Medulla oblongata (tissue), 1 donor: ENCODE measurements at regions not wholly inside any gene's neighbourhood (a gene's known extent, or its start where the extent isn't known, plus 50 kb on each side); places are given as distances from the start of the nearest gene placed in this dataset.
"Not testable (repeated sequence)": the region's sequence is repeated elsewhere in the genome, so short reads cannot be mapped to it uniquely, and the experiment has no call there.

ENCODE experiments used
- DNase-seq: peaks from one replicate; pipeline ENCODE4 v3.0.0-alpha.2; 2015; ENCODE audit errors: extremely low spot score

DNA sequence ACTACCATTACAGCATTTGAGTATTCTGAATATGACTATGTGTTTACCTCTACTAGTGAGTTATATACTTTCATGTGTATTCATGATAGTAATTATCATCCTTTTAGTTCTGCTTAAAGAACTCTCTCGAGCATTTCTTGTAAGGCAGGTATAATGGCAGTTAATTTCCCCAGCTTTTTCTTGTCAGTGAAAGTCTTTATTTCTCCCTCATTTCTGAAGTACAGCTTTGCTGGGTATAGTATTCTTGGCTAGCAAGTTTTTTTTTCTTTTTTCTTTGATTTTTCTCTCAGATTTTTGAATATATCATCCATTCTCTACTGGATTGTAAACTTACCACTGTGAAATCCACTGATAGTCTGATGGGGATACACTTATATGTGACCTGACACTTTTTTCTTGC, 165.9 kb upstream of the ARHGAP5 start:
- no peak for DNase-seq

DNA sequence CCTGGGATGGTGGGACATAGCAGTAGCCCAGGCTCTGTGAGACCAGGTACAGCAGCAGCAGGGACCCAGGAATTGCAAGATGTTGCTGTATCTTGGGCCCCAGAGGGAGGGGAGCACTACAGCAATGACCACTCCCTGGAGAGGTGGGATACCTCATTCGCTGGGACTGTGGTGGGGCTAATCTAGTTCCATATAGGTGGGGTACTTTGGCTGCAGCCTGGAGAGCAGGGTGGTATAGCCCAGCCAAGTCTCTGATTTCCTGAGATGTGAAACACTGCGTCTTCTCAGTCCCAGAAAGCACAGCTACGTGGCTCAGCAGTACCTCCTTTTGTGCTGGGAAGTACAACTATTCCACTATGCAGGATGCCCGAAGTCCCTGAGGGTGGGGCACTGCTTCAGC, 163.7 kb upstream of the ARHGAP5 start:
- no peak for DNase-seq

DNA sequence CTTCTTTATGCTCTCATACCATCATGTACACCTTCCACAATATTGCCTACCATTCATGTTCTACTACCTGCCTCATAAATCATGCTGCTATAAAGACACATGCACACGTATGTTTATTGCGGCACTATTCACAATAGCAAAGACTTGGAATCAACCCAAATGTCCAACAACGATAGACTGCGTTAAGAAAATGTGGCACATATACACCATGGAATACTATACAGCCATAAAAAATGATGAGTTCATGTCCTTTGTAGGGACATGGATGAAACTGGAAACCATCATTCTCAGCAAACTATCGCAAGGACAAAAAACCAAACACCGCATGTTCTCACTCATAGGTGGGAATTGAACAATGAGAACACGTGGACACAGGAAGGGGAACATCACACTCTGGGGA, 158.8 kb upstream of the ARHGAP5 start:
- DNase-seq = not testable (repeated sequence)

DNA sequence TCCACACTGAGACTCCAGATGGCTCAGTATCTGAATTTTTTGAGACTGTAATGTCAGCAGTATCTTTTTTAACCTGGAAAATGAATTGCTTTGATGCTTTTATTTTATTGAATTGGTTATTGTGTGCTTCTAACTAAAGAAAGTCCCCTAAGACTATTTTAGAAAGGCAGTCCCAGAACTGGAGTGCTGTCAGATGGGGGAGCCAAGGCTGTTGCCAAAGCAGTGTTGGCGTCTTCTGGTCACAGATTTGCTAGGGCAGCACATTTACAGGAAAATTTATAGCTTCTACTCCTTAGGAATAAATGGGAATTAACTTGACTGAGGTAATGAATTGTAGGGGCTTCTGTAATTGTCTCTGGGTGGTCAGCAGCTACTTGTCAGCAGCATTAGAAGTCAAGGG, 157.1 kb upstream of the ARHGAP5 start:
- no peak for DNase-seq

DNA sequence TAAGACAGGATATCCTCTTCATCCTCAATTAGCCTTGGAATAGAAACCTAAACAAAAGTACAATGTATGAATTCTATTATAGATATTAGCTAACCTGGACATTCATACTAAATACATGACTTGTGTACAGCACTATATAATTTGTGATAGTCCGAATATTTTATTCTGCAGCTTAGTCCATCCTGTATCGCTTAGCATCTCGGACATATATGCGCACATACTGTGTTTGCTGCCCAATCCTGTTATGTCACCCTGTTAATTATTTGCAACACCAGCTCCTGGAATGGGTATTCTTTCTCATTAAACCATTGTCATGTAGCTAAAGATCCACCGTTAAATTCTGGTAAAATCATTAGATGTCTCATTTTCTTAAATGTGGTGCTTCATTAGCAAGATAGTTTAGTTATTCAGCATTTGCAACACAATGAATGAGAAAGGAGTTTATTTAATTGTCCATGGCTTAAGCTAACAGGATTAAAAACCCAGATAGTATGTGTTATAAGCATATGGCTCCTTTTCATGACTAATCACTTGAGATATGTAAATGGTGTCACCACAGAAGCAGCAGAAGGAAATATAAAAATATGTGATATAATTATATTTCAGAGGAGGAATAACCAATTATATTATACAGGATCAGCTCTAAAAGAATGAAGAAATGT, 156.0 kb upstream of the ARHGAP5 start:
- no peak for DNase-seq

DNA sequence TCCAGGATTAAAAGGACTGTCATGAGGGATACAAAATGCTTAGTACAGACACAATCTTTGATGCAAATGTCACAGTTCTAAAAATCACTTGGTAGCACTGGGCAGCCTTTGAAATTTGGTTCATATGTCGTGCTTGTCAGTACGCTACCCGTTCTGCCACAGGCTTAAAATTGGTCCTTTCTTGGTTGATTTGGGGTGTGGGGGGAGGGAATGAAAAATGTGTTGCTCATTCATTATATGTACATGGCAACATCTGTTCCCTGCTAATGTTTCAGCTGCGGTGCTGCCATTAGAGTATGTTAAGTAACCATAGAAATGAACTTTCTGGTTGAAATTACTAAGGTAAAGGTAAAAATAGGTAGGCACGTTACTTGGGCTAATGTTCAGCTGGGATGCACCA, 155.4 kb upstream of the ARHGAP5 start:
- DNase-seq = no peak

DNA sequence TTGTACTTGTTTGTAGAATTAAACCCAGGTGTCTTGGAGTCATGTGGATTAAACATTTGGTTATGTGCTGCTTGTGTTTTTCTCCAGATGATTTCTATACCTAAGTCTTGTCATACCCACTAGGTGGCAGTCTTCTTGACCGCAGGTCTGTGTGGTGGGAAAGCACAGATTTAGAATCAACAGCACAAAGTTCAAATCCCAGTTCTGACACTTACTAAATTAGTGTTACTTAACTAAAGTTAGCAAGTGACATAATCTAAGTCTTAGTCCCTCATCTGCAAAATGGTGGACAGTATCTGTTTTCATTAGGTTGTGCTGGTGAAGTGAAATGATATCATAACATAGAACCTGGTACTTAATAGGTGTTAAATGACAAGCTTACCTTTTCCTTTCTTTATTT, 151.0 kb upstream of the ARHGAP5 start:
- peak; percentile 37 for DNase-seq

DNA sequence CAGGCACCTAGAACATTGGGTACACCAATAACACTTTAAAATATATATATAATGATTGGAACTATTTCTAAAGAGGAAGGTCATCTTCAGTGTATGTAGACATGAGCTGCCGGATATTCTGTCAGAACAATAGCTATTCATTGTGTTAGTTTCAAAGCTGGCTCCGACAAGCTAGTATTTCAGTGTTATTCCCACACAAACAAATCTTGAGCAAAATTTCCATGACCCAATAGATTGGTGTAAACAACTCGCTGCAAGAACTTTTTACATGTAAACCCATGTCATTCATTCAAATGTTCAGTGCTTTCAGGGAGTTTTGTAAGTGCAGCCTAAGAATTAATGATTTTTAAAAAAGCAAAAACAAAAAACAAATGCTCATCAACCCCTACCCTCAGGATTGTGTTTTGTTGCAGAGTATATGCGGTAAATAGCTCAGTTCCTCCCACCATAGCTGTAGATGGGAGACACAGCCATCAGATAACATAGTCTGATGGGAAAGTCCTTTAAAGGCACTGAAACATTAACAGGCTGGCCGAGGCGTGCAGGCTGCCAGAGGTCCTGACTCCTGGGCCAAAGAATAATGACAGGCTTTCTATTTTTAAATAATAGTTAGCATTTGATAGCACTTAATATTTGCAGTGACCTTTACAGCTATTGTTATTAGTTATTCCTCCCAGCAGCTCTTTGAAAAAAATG, 150.3 kb upstream of the ARHGAP5 start:
- DNase-seq = peak; percentile 46

DNA sequence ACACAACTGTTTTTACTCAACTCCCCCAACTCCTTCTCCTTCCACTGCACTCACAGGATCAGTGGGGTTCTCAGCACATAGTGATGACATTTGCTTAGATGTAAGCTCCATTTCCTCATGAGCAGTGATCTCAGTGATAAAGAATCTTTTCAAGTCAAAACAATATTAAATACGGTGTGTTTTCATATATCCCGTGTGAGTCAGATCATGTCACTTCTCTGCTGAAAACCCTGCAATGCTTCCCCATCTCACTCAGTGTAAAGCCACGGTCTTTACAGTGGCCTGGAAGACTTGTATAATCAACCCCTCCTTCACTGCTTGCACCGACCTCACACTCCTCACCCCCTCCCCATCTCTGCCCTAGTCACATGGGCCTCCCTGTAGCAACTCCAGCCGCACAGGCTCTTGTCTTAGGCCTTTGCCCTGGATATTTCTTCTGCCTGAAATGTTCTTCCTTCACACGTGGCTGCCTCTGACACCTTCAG, 149.7 kb upstream of the ARHGAP5 start:
- DNase-seq = peak; percentile 48

DNA sequence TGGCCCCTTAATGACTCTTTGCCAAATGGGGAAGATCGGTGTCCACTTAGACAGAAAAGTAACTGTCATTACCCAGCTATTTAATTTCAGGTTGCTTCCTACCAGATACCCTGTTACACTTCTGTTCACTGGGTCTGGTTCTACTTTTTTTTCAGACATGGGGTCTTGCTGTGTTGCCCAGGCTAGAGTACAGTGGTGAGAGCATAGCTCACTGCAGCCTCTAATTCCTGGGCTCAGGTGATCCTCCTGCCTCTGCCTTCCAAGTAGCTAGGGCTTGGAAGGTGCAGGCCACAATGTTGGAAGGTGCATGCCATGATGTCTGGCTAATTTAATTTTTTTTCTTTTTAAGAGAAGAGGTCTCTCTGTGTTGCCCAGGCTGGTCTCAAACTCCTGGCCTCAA, 147.0 kb upstream of the ARHGAP5 start:
- no peak for DNase-seq

DNA sequence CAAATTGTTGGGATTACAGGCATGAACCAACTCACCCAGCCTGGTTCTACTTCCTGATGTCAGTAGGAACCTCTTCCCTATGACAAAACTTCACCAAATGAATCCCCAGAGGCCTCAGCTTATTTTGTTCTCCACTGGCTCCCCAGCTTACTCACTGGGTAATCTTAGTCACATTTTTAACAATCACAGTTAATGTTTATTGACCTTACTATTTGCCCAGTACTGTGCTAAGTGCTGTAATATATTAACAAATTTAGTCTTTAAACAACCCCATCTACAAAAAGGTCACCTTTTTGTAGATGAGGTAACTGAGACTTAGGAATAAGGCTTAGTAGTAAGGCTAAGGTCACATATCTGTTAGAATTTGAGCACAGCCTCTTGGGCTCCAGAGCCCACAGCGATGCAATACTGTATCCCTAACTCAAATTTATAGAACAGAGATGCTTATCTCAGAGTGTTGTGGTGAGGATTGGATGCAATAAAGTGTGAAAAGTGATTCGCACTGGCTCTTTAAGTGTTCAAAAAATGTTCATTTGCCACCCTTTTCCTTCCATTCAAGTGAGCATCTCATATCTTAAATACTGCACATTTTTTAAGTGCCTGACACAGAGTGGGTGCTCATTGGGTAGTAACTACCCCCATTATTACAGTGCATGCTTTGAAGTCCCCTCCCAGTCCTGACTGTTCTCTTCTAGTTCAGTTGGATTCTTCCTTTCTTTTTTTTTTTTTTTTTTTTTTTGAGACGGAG, 146.4 kb upstream of the ARHGAP5 start:
- no peak for DNase-seq

DNA sequence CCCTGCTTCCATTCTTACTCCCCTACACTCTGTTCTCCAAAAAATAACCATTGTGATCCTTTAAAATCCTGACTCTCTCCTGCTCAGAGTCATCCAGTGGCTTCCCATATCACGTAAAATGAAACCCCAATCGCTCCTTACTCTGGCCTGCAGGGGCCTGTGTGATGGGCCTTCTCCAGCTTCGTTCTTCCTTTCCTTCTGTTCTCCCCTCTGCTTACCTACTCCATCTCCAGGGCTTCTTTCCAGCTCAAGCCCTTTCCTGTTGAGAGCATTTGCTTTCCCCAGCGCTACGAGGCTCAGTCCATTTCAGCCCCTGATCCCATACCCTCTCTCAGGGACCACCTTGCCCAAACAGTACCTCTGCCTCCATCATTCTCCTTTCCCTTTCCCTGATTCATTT, 144.4 kb upstream of the ARHGAP5 start:
- no peak for DNase-seq

DNA sequence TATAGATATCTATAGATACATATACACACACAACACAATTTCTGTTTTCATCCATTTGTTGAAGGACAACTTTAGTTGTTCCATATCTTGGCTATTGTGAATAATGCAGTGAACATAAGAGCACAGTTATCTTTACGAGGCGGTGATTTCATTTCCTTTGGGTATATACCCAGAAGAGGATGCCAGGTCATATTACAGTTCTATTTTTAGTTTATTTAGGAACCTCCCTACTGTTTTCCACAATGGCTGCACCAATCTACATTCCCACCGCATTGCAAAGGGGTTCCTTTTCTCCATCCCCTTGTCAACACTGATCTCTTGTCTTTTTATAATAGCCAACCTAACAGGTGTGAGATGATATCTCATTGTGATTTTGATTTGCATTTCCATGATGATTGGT, 143.4 kb upstream of the ARHGAP5 start:
- no peak for DNase-seq

DNA sequence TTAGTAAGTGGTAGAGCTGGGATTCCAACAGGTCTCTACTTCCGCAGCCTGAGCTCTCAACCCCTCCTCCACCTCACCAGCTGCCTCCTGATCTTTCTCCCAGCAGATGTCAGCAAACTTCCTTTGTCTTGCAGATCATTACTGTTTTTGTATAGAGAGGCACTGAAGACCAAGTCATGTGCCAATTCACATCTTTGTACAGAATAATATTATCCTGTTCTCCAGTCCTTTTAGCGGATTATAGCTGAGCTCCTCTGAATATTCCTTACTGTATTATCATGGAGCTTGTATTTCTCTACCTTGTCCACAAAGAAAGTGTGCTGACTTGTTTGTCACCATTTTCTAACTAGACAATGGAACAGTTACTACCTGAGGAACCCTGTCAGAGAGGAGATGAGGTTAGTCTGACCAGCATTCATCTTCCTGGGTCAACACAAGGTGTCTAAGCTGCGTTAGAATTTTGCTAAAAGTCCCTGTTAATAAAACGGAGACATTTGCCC, 142.3 kb upstream of the ARHGAP5 start:
- DNase-seq = peak; percentile 72

DNA sequence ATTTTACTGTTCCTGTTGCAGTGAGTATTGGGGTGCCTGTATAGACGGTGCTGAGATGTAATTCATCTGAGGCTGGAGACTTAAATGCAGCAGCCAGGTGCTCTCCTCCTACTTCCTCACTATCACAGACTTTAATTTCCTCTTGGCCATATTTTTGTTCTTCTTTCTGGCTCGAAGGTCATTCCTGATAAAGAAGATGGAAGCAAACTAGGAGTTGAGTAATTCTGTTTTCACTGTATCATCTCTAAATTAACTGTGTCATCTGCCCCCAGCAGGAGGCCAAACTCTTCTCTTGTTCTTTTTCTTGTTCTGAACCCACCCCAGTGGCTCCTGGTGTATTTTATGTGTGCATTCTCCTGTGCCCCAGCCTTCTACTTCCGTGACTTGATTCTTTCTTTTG, 141.7 kb upstream of the ARHGAP5 start:
- no peak for DNase-seq

DNA sequence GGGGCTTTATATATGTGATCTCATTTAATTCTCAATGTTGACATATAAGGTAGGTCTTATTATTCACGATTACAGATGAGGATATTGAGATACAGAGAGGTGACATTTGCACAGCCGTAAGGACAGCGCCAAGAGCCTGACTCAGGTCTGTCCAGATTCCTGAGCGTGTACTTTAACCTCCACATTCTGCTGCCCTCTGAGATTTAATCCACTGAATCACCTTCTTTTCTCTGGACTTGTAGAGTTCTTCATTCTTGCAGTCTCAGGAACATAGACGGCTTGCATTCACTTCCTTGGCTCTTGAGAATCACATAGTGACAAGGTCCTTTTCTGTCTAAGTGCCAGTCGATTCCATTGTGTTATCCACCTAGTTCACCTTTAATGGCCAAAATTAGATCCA, 141.0 kb upstream of the ARHGAP5 start:
- DNase-seq = no peak

DNA sequence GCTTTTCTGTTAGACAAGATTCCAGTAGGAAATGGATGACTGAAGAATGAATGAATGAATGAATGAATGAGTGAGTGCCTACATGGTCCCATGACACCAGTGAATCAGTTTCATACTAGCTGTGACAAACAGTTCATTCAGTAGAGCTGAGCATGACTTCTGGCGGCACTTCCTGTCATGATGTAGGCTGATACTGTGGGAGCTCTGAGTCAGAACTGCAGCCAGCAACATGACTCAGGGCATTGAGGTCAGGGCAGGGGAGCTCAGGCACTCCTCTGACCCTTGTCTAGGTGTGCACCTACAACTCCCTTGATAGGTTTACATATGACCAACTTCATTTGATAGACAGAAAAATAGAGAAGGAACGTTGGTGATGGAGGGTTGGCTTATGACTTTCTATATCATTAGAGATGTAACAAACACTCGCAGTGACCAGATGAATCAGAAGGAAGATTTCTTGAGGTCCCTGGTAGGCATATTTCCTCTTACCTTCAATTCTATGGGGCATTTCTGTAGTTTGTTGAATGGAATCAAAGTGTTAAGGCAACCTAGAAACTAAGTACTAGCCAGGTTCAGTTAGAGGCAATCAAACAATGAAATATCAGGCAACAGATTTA, 139.3 kb upstream of the ARHGAP5 start:
- peak; percentile 72 for DNase-seq

DNA sequence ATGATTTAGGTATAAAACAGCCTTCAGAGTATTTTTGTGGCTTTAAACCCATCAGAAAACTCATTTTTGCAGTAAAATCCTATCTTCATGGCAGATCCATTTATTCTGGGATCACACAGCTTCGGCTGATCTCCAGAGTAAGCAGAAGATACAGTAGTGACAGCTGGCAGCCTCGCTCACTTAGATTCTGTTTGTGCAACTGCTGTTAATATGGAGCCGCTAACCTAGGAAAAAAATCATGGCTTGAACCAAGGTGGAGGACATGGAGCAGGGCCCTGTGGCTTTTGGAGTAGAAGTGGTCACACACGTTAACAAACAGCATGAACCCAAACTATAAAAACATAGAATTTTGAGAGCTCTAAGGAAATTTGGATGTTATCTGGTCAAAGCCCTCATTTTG, 137.2 kb upstream of the ARHGAP5 start:
- no peak for DNase-seq

DNA sequence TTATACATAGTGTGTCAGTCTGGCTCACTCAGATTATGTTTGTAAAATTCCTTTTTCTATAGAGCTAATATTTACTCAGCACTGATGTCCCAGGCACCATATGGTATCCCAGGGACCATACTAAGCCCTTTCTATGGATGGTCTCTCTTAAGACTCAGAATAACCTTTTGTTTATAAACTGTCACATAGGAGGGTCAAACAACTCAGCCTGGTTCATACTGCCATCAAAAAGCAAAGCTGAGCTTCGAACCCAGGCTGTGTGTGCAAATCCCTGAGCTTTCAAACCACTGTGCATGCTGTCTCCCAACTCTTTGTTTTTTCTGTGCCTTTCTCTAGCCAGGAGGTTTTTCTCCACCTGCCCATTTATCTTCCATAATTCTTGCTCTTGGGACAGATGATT, 135.6 kb upstream of the ARHGAP5 start:
- no peak for DNase-seq

DNA sequence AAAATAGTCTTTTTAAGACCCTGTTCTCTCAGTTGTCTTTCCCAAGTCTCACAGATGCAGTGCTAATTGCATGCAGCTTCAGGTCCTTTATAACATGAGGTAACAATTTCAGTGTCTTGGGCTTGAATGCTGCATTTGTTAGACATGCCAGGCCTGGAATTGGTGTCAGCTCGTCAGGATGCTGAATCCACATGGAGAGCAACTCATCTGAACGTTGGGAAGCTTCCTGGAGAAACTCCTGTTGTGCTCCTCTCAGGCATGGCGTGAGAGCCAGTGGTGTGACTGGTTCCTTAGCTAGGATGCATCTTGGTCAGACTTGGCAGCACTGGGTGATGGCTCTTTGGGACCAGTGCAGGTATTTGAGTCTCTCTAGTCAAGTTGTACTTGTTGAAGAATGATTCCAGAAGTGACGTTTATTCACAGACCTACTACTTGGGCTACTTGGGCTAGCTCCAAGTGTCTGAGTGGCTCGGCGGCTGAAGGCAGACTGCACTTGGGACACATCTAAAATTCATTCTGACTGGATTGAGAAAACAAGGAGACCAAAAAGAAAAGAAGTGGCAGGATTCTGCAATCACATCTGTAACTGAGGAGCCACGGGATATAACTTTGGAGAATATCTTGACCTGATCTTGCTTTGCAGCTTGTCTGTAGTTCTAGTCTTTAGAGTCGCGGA, 134.8 kb upstream of the ARHGAP5 start:
- no peak for DNase-seq

DNA sequence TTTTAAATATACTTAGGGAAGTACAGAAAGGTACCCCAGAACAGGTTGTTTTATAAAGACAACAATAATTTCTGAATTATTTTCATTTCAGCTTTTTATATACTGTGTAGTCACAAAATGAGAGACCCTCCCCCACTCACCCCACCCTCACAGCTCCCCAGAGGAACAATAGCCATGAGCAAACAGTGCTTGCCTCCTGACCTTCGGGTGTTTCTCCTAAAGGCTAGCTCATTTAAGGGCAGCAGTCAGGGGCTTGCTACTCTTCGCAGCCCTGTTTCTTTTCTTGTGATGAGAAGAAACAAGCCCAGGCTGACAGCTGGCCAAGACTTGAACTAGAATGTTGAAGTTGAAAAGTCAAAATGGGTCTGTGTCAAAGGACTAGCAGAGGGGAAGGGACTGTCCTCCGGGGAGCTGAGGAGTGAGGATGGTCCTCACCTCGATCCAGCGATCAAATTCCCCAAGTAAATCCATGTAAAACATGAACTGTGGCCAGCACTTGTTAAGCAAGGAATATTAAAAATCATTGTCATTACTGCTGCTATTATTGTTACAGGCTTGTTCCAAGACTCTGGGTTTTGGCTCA, 133.8 kb upstream of the ARHGAP5 start:
- DNase-seq = no peak
